Left ventricle myocardium inferior (tissue), 1 donor: ENCODE measurements at regions not wholly inside any gene's neighbourhood (a gene's known extent, or its start where the extent isn't known, plus 50 kb on each side); places are given as distances from the start of the nearest gene placed in this dataset.

ENCODE experiments used
- DNase-seq: peaks from one replicate; pipeline ENCODE4 v3.0.0-alpha.2; 2020
- H3K27ac ChIP-seq: fragments of 200-600 bp; replicated peaks from 2 replicates; pipeline ENCODE4 v1.8.0; 2021
- H3K27me3 ChIP-seq: fragments of 200-600 bp; 2 replicates; pipeline ENCODE4 v1.8.0; 2021; ENCODE audit warnings: low read depth
- H3K36me3 ChIP-seq: fragments of 200-600 bp; 2 replicates; pipeline ENCODE4 v1.8.0; 2021
- H3K4me1 ChIP-seq: fragments of 200-600 bp; 2 replicates; pipeline ENCODE4 v1.8.0; 2021
- H3K4me3 ChIP-seq: fragments of 200-600 bp; 2 replicates; pipeline ENCODE4 v1.8.0; 2021; ENCODE audit warnings: mild to moderate bottlenecking, moderate library complexity
- H3K9me3 ChIP-seq: fragments of 200-600 bp; replicated peaks from 2 replicates; pipeline ENCODE4 v1.8.0; 2021
- CTCF ChIP-seq: fragments of 200-600 bp; IDR thresholded peaks from 2 replicates; pipeline ENCODE4 v1.8.0; 2021; ENCODE audit warnings: antibody characterized with exemption, mild to moderate bottlenecking, borderline replicate concordance
- intact Hi-C: fragments of 100-400 bp; cut with micrococcal nuclease; formaldehyde crosslinking; loops from one replicate; pipeline ENCODE4 v1.11.0; 2022
- donor health status: DM: no; HTN: yes; CAD: no; lungs with severe emphysema.

GRCh38 chr10:90674461-90674860, 183.4 kb downstream of the HTR7 start:
- no peak overlapping the region for H3K4me3 ChIP-seq
- intact Hi-C loops = no loop called here
- no peaks in the 10 kb centered on the region for H3K4me1 ChIP-seq
- H3K27me3 ChIP-seq = peaks cover 6% of the 10 kb centered on the region
- no peaks in the 10 kb centered on the region for H3K36me3 ChIP-seq
- no peak overlapping the region for H3K27ac ChIP-seq
- no peaks in the 10 kb centered on the region for H3K9me3 ChIP-seq
- no peak for TF ChIP-seq CTCF
- no peak for DNase-seq

GRCh38 chr10:90674928-90675327, 182.9 kb downstream of the HTR7 start:
- Histone ChIP-seq H3K36me3 (no peaks in the 10 kb centered on the region), H3K4me3 (no peak overlapping the region), H3K4me1 (no peaks in the 10 kb centered on the region), H3K27me3 (peaks cover 6% of the 10 kb centered on the region), H3K9me3 (no peaks in the 10 kb centered on the region), H3K27ac (no peak overlapping the region)
- DNase-seq = no peak
- no peak for TF ChIP-seq CTCF
- intact Hi-C loops = no loop called here

- no peak for DNase-seq
- intact Hi-C loops = no loop called here
- Histone ChIP-seq H3K27me3 (peaks cover 10% of the 10 kb centered on the region), H3K36me3 (no peaks in the 10 kb centered on the region), H3K4me3 (no peak overlapping the region), H3K27ac (no peak overlapping the region), H3K4me1 (no peaks in the 10 kb centered on the region), H3K9me3 (no peaks in the 10 kb centered on the region)
- no peak for TF ChIP-seq CTCF
These were observed 182.2 kb downstream of the HTR7 start for GRCh38 chr10:90675621-90676020.
